ENCODE measurements at regions not wholly inside any gene's neighbourhood (a gene's known extent, or its start where the extent isn't known, plus 50 kb on each side); places are given as distances from the start of the nearest gene placed in this dataset.

DNA sequence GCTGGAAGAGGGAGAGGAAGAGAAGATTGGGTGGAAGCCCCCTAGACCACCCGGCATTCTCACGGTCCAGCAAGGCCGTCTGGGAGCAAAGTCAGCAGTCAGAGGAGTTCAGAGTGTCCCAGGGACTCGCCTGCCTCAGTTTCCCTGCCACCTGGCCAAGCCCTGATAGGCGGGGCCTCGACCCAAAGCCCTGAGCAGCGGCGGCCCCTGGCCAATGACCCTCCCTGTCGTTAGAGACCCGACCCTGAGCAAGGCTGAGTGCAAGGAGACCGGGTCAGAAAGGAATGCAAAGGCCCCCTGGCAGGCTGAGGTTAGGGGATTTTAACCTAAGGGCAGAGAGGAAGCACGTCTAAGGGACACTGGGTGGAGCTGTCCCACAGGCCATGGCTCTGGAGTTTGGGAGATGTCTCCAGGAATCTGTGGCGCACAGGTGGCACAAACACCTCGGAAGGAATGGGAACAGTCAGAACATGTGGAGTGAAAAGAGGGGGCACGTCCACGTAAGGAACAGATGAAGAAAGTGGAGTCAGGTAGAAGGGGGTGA lies 196.8 kb upstream of the PDE1C start:
- no peak for DNase-seq (ENCODE audit: low read depth in 2 of 2)

DNA sequence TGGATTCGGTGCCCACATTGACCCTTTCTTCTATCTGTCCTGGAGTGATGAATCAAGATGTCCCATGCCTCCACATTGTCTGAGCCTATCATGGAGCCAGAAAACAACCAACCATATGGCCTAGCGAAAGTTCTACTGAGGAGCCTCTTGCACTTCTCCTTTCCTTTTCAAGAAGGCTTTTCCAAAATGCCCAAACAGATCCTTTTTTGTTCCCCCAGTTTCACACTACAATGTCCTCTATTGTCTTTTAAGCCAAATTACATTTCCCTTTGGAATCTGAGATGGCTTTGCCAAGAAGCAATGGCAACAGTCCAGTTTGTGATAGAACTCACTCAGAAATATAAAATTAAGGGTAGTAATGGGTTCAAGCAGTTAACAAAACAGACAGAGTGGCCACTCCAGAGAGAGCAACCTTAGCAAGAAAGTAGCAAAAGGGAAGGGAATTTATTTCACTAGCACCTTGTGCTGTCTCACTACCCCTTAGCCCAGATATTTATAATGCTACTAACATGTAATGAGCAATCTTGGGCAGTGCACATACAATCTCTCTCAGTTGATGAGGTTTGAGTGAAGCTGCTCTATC lies 194.6 kb upstream of the PDE1C start:
- no peak for DNase-seq (ENCODE audit: low read depth in 2 of 2)

DNA sequence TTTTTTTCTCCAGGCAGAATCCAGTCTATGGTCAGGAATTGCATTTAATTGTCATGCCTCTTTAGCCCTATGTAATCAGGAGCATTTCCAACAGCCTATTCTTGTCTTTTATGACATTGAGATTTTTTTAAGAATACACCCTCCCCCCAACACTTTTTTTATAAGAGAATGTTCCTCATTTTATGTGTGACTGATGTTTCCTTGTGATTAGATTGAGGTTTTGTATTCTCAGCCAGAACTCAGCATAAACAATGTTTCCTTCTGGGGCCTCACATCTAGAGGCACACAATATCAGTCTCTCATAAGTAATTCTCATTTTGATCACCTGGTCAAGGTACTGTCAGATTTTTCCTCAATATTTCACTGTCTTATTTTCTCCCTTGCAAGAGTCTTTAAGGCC lies 193.4 kb upstream of the PDE1C start:
- DNase-seq (ENCODE audit: low read depth in 2 of 2): no peak

DNA sequence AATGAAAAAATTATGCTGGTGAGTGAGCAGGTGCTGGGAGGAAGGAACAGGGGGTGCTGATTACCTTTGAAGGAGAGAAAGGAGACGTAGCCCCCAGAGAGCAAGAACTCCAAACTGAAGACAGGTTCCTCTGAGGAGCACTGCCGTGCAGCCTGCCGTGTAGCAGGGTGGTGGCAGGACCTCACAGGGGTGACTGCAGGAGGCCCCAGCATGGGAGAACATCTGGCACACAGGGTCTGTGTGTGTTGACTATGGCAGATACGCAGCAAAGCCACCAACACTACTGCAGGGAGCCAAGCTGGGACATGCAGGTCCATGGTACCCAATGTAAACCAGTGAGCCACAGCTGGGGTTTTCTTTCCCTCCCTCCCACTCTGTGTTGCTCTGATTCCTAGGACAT lies 192.1 kb upstream of the PDE1C start:
- DNase-seq (ENCODE audit: low read depth in 2 of 2): no peak

DNA sequence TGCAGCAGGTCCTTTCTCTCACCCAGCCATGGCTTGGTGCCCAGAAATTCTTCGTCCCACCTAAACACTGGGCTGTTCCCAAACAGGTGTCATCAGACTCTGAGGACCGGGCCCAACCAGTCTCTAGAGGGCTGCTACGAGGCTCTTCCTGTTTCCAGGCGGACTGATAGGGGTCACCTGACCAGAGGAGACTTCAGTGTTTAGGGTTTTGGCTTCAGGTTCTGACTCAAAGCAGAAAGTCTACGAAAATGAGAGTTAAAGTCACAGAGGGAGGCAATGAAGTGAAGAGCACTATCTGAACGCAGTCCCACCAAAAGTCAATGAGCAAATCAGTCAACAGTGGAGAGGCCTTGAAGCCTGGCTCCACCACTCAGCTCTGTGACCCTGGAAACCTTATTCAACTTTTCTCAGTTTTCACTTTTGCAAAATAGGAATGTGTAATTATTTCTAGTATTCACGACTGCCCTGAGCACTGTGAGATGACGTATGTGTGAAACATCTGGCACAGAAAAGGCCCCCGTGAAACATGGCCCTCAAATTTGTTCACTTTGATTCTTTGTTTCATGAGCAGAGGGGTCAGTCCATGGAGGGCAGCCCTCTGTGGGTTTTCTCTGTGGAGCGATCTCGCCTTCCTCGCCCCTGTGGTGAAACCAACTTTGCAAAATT lies 189.9 kb upstream of the PDE1C start:
- no peak for DNase-seq (ENCODE audit: low read depth in 2 of 2)

DNA sequence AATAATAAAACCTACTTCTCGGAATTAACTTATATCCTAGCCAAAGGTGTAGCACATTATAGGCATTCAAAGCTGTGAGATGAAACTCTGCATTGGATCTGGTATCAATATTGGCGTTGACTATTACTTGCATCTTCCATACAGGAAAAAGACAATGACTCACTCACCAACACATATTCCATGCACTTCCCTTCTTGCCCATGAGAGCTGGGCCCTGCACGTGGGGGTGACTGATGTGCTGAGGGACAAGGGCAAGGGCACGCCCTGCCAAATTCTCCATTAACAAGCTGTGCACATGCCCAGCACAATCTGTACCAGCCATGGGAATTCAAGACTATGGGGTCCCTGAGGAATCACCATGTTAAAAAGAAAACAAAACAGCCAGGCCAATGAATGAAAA lies 188.1 kb upstream of the PDE1C start:
- no peak for DNase-seq (ENCODE audit: low read depth in 2 of 2)

DNA sequence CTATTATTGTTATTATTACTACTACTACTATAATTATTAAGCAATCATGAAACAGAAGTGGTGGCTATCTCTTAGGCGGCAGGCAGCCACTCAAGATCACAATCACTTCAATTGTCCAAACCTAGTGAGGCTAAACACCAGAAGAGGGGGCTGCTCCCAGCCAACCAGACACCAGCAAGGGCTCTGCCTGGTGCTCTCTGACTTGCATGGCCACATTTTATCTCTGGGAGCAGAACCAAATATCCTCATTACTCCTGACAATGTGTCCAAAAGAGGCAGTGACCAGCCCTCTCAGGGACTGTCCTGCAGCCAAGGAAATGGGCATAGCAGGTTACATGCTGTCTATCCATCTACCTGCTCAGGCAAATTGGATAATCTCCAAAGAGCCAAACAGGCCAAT lies 187.4 kb upstream of the PDE1C start:
- no peak for DNase-seq (ENCODE audit: low read depth in 2 of 2)

DNA sequence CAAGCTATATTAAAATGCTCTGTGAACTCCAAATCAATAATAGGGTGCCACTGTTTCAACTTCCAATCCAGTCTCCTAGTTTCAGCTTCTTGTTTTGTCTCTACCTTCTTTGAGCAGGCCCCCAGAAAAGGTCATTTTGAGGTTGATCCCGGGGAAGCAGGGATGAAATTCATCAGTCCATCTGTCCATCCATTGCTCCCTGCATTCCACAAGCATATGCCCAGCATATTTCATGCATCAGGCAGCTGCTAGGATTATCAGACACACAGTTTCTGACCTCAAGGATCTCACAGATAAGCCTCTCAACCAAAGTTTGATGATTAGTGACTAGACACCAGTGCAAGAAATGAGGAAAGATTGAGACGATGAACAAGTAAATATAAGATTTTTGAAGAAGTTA lies 186.6 kb upstream of the PDE1C start:
- DNase-seq (ENCODE audit: low read depth in 2 of 2): no peak

DNA sequence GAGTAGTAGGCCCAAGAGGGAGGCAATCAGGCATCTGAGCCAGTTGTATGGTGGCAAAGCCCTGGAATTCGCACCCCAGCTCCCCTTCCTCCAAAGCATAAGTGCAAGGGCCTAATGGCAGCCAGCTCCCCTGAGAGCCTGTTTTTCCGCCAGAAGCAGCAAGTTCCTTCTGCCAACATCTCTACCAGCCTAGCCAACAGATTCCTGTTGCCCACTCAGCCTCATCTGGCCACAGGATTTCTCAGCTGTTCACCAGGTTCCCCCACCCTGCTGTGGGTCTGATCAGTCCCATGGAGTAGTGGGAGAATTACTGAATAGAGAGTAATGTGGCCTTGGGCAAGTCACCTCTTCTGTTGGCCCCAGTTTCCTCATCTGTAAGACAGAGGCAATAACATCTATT lies 186.2 kb upstream of the PDE1C start:
- no peak for DNase-seq (ENCODE audit: low read depth in 2 of 2)

DNA sequence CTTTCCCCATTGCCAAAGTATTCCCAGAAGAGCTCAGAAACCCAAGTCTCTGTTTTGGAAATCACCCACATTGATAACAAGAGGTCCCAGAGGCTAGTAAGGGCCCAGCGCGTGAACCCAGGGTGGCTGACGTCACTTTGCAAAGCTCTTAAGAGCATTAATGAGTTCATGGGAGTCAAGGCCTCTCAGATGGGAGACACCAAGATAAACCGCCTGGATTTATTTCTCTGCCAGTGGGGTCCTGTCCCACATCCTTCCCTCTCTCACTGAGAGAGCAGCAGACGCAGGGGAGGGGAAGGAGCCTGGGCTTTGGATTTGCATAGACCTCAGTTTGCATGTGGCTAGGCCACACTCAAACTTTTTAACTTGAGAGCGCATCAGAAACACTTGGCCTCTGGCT lies 184.8 kb upstream of the PDE1C start:
- no peak for DNase-seq (ENCODE audit: low read depth in 2 of 2)

DNA sequence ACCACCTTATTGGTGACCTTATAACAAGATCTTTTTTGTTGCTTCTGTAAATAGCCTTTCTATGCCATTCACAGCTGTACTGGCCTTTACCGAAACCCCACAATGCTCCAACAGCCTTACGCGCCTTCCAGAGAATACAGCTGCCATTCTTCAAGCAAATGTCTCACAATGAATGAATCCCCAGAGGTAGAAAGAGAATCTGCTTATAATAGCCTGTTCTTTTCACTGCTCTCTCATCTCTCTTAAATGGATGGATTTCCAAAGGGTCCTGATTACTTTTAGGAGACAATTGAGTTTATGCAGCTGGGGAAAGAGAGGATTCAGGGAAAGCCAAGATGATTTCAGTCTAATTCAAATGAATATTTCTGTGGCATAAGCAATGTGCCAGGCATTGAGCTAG lies 183.1 kb upstream of the PDE1C start:
- no peak for DNase-seq (ENCODE audit: low read depth in 2 of 2)

DNA sequence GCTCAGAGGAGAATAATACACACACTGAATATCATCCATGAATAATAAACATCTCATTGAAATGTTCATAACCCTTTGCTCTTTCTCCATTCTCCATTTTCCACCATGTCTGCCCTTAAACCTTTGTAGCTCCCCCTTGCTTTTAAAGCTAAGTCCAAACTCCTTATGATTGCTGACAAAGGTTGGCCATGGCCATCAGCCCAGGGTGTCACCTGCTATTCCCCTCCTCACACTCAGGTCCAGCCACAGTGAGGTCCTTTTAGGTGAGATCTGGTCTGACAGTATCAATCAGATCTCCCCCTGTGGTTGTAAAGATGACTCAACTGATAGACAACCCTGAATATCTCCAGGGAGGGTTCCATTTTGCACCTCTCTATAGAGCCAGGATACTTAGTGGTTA lies 181.5 kb upstream of the PDE1C start:
- DNase-seq (ENCODE audit: low read depth in 2 of 2): no peak

DNA sequence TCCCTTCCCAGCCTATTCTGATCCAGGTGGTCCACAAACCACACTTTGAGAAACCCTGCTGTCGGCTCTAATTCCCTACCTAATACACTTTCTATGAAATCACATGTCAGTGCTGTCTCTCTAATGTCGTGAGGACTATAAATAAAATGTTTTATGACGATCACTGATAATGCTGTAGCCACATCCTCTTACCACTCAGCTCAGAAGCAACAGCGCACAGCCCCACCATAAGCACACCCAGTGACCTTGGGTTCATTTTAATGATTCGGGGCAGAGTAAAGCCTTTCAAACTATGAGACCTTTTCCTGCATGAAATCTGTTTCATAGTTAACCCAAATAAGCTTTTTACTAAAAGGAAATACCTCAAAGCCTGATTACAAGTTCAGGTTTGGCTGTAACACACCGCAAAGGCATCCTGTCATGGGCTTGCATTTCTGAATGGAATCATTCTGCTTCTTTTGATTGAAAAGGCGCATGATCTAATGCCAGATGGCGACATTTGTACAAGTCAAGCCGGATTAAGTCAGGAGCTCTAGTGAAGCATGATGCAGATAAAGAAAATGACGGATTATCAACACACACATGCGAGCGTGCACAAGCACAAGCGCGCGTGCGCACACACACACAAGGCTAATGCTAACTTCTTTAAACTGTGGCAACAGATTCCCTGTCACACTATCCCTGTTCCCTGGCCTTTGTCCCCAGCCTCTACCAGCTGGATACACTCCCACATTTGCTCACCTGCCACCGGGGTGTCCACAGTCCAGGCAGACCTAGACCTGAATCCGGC lies 180.5 kb upstream of the PDE1C start:
- no peak for DNase-seq (ENCODE audit: low read depth in 2 of 2)

DNA sequence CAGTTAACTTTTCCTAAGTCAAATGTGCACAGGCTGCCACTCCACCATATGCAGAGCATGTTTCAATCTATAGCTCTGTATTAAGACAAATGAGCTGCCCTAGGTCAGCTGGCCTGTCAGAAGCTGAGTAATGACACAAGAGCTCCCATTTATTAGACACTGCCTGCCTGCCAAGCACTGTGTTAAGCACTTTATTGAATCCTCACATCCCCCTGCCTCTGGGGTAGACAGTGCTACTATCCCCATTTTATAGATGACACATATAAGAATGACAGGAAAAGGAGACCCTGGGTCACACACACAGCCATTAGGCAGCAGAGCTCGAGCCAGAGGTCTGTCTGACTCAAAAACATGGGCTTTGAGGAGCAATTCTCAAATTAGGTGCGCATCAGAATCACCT lies 179.8 kb upstream of the PDE1C start:
- no peak for DNase-seq (ENCODE audit: low read depth in 2 of 2)

DNA sequence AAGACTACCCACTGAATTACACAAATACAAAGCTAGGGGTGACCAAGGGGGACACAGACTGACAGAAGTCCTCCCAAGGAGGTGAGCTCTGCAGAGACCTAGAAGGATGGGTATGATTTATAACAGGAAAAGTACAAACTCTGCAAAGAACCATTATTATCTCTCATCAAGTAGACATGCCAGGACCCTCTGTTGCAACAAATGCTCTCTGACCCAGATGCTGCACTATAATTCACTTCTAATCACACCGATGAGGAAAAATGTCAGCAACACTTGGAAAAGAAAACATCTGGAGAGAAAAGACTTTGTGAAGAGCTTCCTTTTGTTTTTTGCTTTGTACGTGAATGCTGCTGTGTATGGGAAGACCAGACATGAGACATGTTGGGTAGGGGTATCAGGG lies 178.3 kb upstream of the PDE1C start:
- DNase-seq (ENCODE audit: low read depth in 2 of 2): no peak

DNA sequence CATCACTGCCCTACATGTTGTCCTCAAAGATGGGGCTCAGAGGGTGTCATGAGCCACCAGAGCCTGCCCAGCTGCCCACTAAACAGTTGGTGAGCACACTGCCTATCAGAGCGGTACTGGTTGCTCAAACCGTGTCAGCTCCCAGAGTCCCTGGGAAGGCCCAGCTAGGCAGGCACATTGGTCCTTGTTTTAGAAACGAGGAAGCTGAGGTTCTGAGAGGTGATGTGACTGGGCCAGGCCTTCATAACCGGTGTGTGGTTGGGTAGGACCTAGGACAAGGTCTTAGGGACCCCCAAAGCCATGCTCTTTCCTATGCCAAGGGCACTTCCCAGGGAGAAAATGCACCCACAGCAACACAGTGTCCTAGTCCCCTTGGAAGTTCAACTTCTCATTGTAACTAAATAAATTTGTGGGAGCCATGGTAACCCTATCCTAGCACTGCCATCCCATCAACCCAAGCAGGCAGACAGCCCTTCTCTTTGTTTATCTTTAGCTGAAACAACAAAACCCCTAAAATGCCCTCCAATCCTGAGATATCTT lies 174.7 kb upstream of the PDE1C start:
- no peak for DNase-seq (ENCODE audit: low read depth in 2 of 2)

DNA sequence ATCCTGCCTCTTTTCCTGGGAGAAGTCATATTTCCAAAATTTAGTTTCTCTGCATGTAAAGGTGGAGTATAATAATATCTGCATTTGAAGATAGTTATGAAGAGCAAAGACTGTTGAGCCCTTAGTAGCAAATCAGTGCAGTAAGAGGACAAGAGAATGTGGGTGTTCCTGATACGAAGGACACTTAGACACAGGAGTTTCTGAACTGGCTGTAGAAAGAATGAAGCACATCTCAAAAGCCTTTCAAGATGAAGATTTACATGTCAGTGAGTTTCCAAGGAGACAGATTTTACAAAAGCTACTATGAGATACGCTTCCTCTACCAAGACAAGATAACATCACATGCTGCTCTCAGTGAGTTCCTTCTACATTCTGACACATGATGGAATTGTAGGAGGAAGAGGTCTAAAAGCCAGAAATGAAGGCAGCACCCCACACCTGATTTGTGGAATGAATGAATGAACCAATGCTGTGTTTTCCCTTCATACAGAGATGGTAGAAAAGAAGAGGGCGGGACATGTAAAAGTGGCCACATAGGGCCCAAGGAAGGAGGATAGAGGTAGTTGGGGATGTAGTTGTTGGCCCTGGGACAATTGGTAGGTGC lies 173.6 kb upstream of the PDE1C start:
- DNase-seq (ENCODE audit: low read depth in 2 of 2): no peak

DNA sequence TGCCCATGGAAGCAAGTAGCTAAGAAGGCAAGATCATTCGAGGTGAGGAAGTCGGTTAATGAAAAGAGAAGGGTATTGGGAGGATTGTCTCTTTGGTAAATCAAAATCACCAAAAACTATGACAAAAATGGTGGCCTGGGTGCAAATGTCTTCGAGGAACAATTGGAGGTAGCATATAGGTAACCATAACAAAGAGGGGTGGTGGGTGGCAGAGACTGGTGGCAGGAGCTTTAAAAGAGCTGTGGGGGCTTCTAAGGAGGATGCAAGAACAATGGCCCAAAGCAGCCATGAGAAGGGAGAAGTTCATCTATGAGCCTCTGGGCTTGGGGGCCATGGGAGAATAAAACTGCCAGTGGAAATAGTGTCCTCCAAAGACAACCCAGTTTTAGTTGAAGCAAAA lies 172.2 kb upstream of the PDE1C start:
- DNase-seq (ENCODE audit: low read depth in 2 of 2): no peak

DNA sequence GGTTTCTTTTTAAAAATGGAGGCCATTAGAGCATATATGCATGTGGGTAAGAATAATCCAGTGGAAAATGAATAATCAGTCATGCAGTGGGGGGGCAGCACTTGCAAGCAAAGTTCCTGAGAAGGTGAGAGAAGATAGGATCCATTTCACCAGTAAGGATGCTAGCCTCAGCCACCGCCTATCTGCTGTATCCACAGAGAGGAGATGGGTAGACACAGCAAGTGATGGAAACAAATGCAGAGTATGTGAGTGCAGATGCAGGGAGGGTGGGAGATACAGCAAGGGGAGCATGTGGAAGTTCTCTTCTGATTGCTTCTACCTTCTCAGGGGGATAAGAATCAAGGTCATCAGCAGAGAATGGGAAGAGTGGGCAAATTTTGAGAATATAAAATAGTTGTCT lies 171.4 kb upstream of the PDE1C start:
- no peak for DNase-seq (ENCODE audit: low read depth in 2 of 2)

DNA sequence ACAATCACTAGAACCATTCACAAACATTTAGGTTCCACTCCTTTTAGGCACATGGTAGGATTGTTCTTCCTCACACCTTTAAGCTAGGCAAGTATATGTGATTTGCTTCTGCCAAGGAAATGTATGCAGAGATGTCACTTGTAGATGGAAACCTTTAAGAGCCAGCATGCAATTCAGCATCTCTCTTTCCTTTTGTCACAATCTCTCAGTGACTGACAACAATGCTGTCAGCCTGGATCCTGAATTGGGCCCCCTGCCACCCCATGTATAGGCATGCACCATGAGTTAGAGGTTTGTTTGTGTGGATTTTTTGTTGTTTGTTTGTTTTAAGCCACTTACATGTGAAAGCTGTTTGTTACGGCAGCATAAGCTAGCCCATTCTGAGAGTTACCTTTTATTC lies 169.6 kb upstream of the PDE1C start:
- DNase-seq (ENCODE audit: low read depth in 2 of 2): no peak

DNA sequence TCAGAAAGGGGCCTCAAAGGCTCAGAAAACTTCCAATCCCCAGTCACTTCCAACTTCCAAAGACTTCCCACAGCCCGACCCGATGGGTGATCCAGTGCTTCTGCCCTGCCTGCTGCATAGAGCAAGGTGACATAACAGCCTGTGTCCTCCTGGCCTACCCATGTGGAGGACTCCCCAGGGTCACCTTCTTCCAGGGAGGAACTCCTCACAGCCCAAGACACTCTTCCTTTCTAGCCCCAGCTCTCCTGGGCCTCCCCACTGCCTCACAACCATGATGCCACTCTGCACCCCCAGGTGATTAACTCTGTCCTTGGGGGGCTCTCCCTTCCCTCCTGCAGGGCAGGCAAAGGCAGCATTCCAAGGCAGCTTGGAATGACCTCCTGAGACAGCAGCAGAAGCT lies 158.4 kb upstream of the PDE1C start:
- no peak for DNase-seq (ENCODE audit: low read depth in 2 of 2)

DNA sequence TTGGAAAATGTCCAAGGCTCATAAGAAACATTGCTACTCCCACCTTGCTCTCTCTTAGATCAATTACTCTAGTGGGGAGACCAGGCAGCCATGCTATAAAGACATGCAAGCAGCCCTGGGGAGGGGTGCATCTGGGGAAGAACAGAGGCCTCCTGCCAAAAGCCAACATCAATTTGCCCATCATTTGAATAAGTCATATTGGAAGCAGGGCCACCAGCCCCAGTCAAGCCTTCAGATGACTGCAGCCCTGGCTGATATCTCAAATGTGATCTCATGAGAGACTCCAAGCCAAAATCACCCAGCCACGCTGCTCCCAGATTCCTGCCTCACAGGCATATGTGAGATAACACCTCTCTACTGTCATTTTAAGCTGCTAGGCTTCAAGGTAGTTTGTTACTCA lies 157.5 kb upstream of the PDE1C start:
- DNase-seq (ENCODE audit: low read depth in 2 of 2): no peak

Measured in stimulated activated CD4-positive, alpha-beta T cell treated with anti-CD3 and anti-CD28 coated beads, Interleukin-1b, Interleukin-23, amount 100 ng/mL, for 4 hours (primary cell).